ENCODE measurements at regions not wholly inside any gene's neighbourhood (a gene's known extent, or its start where the extent isn't known, plus 50 kb on each side); places are given as distances from the start of the nearest gene placed in this dataset.

DNA sequence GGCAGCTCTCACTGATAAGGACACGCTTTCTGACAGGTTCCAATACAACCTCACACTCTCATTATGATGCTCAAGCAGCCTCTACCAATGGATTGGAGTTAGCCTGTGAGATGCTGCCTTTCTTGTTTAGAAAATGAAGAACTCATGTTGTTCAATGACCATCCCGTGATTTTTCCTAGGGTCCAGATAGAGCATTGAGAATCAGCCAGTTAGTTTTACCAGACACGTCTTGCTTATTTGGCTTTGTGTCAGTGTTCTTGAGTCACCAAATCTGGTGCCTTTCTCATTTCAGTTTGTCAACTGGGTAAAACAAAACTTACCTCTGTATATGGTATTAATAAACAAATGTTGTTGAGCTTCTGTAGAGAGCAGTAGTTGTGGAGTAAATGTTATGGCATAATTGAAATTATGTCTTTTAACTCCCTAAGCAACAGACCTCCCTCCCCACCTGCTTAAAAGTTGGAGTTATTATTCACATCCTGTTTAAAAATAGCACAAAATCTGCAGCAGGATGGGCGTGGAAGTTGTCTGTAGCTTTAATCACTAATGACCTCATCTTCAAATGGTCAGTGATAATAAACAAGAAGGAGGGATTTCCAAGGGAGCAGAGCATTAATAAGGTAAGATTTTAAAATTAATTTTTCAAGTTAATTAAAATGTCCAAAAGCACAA, 167.3 kb downstream of the HRH4 start:
- TF ChIP-seq, protein P1, sequence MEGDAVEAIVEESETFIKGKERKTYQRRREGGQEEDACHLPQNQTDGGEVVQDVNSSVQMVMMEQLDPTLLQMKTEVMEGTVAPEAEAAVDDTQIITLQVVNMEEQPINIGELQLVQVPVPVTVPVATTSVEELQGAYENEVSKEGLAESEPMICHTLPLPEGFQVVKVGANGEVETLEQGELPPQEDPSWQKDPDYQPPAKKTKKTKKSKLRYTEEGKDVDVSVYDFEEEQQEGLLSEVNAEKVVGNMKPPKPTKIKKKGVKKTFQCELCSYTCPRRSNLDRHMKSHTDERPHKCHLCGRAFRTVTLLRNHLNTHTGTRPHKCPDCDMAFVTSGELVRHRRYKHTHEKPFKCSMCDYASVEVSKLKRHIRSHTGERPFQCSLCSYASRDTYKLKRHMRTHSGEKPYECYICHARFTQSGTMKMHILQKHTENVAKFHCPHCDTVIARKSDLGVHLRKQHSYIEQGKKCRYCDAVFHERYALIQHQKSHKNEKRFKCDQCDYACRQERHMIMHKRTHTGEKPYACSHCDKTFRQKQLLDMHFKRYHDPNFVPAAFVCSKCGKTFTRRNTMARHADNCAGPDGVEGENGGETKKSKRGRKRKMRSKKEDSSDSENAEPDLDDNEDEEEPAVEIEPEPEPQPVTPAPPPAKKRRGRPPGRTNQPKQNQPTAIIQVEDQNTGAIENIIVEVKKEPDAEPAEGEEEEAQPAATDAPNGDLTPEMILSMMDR (IDR thresholded peaks at IDR 0.05), result no peak
- no peak for TF ChIP-seq ZFX (IDR thresholded peaks at IDR 0.05; ENCODE audit: borderline replicate concordance)
- H3K27ac ChIP-seq, result no peak overlapping the region

DNA sequence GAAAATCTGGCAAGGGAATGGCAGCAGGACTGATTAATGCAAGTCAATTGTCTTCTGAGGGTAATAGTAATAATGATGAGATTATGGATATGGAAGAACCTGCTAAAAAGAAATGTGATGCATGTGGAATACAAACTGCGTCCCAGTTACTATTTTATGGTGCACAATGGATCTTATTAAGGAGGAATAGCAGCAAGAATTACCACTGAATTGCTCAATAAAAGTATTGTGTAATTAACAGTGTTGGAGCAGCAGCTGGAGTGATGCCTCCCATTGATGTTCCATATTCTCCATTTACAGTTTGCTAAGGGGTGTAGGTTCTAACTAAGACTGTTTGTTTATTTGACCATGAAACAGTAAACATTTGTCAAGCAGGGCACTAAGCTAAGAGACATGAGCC, 167.9 kb downstream of the HRH4 start:
- H3K27ac ChIP-seq, result no peak overlapping the region
- no peak for TF ChIP-seq ZFX (IDR thresholded peaks at IDR 0.05; ENCODE audit: borderline replicate concordance)
- TF ChIP-seq, protein P1 (IDR thresholded peaks at IDR 0.05), result no peak

DNA sequence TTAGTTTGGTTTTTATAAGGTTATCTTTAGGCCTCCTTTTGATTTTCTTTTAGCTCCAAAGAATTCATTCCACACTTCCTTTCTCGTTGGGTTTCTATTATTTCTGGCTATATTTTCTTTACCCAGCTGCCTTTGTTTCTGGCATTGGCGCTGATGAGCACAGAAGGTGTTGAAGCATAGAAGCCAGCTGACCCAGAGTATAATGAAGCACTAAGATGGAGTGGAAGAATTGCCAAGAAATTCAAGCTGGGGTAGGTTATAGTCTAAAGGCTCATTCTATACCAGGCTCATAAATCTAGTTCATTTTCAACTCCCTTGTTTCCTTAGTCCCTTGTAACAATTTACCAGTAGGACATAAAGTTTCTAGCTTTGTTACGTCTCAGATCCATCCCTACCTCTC, 169.5 kb downstream of the HRH4 start:
- TF ChIP-seq, protein P1 (IDR thresholded peaks at IDR 0.05), result no peak
- TF ChIP-seq ZFX (IDR thresholded peaks at IDR 0.05; ENCODE audit: borderline replicate concordance), result no peak
- H3K27ac ChIP-seq, result no peak overlapping the region

DNA sequence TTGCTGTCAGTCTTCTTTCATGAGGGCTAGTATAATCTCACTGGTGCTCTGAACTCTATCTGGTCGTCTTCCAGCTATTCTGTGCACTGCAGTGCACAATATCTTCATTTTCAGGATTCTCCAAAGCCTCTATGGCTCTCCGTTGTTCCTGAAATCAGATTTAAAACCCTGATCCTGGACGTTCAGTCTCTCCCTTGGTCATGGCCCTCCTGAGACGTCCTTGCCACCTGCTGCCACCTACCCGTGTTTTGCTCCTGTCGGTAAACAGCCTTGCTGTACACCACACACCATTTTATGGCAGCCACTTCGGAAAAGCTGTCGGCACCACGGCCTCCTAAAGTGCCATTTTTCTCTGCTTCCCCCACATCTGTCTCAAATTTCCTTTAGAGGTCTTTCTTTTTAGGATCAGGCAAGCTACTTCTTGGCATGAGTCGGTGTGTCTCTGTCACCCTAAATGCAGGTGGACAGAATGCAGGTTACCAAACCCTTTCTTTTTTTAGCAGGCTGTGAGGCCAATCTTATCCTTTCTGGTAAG, 170.0 kb downstream of the HRH4 start:
- TF ChIP-seq, protein P1 (IDR thresholded peaks at IDR 0.05), result no peak
- TF ChIP-seq ZFX (IDR thresholded peaks at IDR 0.05; ENCODE audit: borderline replicate concordance), result no peak
- H3K27ac ChIP-seq, result no peak overlapping the region

DNA sequence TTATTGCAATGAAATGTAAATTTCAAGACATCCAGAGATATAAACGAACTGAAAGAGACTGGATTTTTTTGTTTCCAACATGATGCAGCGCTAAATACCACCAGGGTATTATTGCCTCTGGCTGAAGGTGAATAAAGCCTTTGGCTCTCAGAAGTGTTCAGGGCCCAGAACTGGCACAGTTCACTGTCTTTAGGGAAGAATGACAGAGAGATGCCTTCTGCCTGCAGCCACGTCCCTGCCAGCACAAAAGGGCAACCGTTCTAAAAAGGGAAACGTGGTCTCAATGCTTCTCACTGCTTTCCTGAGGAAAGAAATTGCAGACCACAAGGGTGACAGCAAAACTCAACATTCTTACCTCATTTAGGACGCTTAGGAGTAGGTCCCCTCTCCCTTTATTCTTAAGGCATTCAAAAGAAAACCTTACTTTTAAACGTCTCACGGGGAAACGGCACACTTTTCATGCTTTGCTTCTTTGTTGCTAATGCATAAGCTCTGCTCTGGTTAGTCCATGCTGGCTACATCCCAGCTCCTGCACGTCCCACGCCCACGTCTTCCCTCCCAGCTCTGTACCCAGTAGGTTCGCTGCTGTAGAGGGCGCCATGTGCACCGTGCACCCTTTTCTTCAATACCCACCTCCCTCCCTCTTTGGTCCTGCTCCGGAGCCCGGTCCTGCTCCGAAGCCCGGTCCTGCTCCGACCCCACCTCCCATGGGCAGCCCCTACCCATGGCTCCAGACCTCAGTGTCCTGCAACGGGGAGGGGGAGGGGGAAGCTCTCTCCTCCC, 171.0 kb downstream of the HRH4 start:
- no peak overlapping the region for H3K27ac ChIP-seq
- no peak for TF ChIP-seq ZFX (IDR thresholded peaks at IDR 0.05; ENCODE audit: borderline replicate concordance)
- TF ChIP-seq, protein P1 (IDR thresholded peaks at IDR 0.05), result no peak

DNA sequence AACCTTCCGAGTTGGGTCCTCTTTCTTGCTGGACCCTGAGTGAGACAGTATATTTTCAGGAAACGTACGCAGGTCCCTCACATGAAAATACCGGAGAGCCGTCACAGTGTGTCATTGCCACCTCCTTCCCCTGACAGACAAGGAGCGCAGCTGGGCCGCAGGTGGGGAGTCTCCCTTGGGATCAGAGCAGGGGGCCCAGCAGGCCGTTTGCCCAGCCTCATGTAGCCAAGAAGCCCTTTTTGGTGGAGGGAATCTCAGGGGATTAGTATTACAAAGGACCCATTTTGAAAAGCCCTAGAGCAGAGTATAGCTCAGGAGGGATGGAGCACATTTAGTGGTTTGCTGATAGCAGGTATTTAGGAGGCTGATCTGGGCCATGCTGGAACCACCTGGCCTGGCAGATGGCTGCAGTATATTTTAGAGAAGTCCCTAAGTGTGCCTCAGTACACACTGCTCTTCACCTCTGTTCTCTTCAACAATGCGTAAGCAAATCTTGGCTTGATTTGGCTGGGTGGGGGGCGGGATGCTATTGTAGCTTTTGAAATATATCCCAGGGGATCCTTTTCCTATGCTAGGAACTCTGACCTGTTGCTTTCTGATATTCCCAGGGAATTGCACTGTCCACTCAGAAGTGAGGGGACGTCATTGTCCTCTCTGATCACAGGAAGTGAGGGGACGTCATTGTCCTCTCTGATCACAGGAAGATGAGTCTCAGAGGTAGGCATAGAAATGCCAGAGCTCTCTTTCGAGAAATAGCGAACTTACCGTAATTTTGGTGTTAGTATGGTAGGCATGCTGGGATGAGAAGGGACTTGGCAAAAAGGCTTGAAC, 171.9 kb downstream of the HRH4 start:
- H3K27ac ChIP-seq, result no peak overlapping the region
- no peak for TF ChIP-seq ZFX (IDR thresholded peaks at IDR 0.05; ENCODE audit: borderline replicate concordance)
- TF ChIP-seq, protein P1 (IDR thresholded peaks at IDR 0.05), result no peak

Measured in 22Rv1 (cell line).